ENCODE measurements at regions not wholly inside any gene's neighbourhood (a gene's known extent, or its start where the extent isn't known, plus 50 kb on each side); places are given as distances from the start of the nearest gene placed in this dataset.

DNA sequence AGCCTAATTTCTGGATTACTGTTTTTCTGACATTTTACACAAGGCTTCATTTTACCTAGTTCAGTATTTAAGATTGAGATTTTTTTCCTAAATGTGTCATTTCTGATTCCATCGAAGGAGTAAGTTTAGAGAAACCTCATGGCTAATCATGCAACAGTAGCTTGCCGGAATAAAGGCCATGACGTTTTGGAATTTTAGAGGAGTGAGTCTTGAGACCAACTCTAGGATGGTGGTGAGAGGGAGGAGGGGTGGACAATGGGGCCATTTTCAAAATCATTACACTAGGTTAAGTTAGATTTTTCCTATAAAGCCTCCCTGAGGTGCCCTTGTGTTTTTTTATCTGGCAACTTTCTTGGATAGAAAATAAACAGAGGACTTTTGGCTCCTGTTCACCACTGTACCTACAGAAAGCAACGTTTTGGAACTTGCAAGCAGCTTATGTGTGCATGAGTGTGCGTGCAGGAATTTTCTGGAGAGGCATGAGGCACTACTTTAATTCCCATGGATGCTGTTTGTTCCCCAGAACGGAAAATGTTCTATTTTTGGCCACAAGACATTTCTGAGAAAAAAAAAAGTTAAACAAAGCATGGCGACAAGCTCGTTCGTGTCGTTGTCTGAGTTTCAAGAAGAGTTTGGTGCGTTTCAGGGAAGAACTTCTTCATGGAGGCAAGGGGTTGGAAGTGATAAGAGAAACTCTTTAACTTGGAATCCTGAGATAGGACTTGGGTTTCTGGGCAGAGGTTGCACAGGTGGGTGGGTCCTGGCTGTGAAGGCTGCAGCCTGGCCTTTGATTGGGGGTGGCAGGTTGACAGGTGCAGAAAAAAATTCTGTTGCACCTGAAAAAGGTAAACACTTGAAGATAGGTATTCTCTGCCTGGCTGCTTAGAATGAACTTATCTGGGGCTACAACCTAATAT lies 178.1 kb downstream of the PTEN start:
- Mint-ChIP-seq H3K27me3 (ENCODE audit: insufficient read depth, unreplicated experiment) (no peaks in the 10 kb centered on the region), H3K4me1 (ENCODE audit: low read depth, unreplicated experiment) (peaks cover 7% of the 10 kb centered on the region), H3K9me3 (ENCODE audit: unreplicated experiment) (no peaks in the 10 kb centered on the region), H3K36me3 (ENCODE audit: insufficient read depth, unreplicated experiment) (no peaks in the 10 kb centered on the region), H3K4me3 (ENCODE audit: unreplicated experiment) (no peak overlapping the region), H3K27ac (ENCODE audit: unreplicated experiment) (no peak overlapping the region)
- no peak overlapping the region for H3K4me3 ChIP-seq (ENCODE audit: low read depth, low read length)
- DNase-seq: peak in 1 of 2 experiments; percentile 10
- BruUV-seq (replicated peaks): no TSS peak
- peaks cover 4% of the 10 kb centered on the region; the same call in 1 of the 2 replicates for H3K4me1 ChIP-seq
- H3K27me3 ChIP-seq (replicated peaks; ENCODE audit: control insufficient read depth, insufficient read depth, low read length): no peaks in the 10 kb centered on the region
- H3K9me3 ChIP-seq: no peaks in the 10 kb centered on the region; the same call in none of the 2 replicates
- no peaks in the 10 kb centered on the region for H3K36me3 ChIP-seq (ENCODE audit: control insufficient read depth, insufficient read depth, low read length)
- CTCF ChIA-PET: no interaction called here
- intact Hi-C loops (cut with micrococcal nuclease; ENCODE audit: unreplicated experiment): no loop called here
- TF ChIP-seq, protein P1, sequence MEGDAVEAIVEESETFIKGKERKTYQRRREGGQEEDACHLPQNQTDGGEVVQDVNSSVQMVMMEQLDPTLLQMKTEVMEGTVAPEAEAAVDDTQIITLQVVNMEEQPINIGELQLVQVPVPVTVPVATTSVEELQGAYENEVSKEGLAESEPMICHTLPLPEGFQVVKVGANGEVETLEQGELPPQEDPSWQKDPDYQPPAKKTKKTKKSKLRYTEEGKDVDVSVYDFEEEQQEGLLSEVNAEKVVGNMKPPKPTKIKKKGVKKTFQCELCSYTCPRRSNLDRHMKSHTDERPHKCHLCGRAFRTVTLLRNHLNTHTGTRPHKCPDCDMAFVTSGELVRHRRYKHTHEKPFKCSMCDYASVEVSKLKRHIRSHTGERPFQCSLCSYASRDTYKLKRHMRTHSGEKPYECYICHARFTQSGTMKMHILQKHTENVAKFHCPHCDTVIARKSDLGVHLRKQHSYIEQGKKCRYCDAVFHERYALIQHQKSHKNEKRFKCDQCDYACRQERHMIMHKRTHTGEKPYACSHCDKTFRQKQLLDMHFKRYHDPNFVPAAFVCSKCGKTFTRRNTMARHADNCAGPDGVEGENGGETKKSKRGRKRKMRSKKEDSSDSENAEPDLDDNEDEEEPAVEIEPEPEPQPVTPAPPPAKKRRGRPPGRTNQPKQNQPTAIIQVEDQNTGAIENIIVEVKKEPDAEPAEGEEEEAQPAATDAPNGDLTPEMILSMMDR (IDR thresholded peaks at IDR 0.05; ENCODE audit: insufficient read depth in 1 of 2, low read depth in 1 of 2, low read length in 1 of 2, severe bottlenecking in 1 of 2, unreplicated experiment in 1 of 2): no peak
- POLR2A ChIA-PET: no interaction called here

DNA sequence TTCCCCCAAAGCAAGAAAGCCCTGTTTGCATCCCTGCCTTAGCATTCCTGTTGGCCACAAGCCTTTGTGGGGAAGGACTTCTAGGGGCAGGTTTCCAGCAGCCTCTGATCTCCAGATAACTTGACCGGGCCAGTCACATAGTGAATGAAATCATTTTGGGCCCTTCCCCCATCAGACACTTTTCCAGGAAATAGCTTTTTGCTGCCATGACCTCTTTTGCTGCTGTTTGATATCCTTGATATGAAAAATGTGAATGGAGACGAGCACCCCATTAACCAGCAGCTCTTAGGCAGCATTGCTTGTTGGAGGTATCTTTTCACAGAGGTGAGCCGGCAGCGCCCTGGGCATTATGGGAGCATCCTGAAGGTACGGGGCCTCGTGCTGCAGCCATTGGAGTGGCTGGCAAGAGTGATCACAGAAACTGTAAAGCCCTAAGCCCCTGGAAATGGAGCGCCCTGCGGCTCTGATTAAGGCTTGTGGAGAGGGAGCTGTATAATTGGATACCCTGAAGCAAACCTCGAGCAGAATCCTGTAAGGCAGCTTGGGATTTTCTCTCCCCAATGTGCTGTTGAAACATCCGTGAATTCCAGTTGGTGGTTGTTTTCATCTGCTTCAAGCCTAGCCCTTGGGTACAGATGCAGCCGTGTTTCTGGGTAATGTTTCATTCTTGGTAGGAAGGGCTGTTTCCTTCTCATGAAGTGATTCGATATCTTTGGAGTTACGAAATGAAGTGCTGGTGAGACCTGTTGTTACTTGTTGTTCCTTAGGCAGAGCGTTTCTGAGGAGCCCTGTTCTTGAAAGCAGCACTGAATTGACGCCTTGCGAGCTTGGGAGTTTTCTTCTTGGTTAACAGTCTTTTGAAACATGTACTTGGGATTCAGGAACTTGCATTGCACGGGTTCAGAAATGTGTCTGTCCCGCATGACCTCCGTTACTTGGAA lies 179.0 kb downstream of the PTEN start:
- TF ChIP-seq, protein P1 (IDR thresholded peaks at IDR 0.05; ENCODE audit: insufficient read depth in 1 of 2, low read depth in 1 of 2, low read length in 1 of 2, severe bottlenecking in 1 of 2, unreplicated experiment in 1 of 2): no peak
- no peak overlapping the region for H3K4me3 ChIP-seq (ENCODE audit: low read depth, low read length)
- Mint-ChIP-seq H3K36me3 (ENCODE audit: insufficient read depth, unreplicated experiment) (no peaks in the 10 kb centered on the region), H3K27ac (ENCODE audit: unreplicated experiment) (peak overlapping the region; percentile 12), H3K4me3 (ENCODE audit: unreplicated experiment) (no peak overlapping the region), H3K4me1 (ENCODE audit: low read depth, unreplicated experiment) (peaks cover 7% of the 10 kb centered on the region), H3K27me3 (ENCODE audit: insufficient read depth, unreplicated experiment) (no peaks in the 10 kb centered on the region), H3K9me3 (ENCODE audit: unreplicated experiment) (no peaks in the 10 kb centered on the region)
- DNase-seq: no peak
- H3K36me3 ChIP-seq (ENCODE audit: control insufficient read depth, insufficient read depth, low read length): no peaks in the 10 kb centered on the region
- ChIA-PET CTCF (no interaction called here), POLR2A (no interaction called here)
- peaks cover 4% of the 10 kb centered on the region; the same call in 1 of the 2 replicates for H3K4me1 ChIP-seq
- no peaks in the 10 kb centered on the region for H3K27me3 ChIP-seq (replicated peaks; ENCODE audit: control insufficient read depth, insufficient read depth, low read length)
- H3K9me3 ChIP-seq: no peaks in the 10 kb centered on the region; the same call in 1 of the 2 replicates
- BruUV-seq (replicated peaks): no TSS peak
- intact Hi-C loops (cut with micrococcal nuclease; ENCODE audit: unreplicated experiment): no loop called here

DNA sequence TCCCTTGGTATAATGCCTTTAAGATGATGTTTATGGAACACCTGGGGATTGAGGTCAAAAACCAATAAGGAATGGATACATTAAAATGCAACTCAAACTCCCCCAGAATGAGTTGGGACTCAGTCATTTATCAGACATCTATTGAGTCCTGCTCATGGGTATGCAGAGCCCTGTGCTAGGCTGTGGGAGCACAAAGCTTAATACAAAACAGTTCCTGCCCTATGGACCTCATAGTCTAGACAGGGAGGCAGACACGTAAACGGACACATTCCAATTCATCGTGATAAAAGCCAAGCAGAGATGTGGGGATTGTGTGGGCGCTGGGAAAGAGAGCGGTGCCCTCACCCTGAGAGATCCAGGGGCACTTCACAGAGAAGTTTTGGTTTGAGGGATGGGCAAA lies 181.7 kb downstream of the PTEN start:
- Mint-ChIP-seq H3K27me3 (ENCODE audit: insufficient read depth, unreplicated experiment) (no peaks in the 10 kb centered on the region), H3K4me3 (ENCODE audit: unreplicated experiment) (no peak overlapping the region), H3K27ac (ENCODE audit: unreplicated experiment) (no peak overlapping the region), H3K4me1 (ENCODE audit: low read depth, unreplicated experiment) (peaks cover 7% of the 10 kb centered on the region), H3K9me3 (ENCODE audit: unreplicated experiment) (no peaks in the 10 kb centered on the region), H3K36me3 (ENCODE audit: insufficient read depth, unreplicated experiment) (no peaks in the 10 kb centered on the region)
- H3K36me3 ChIP-seq (ENCODE audit: control insufficient read depth, insufficient read depth, low read length): no peaks in the 10 kb centered on the region
- H3K4me3 ChIP-seq (ENCODE audit: low read depth, low read length): no peak overlapping the region
- DNase-seq: no peak
- H3K27me3 ChIP-seq (replicated peaks; ENCODE audit: control insufficient read depth, insufficient read depth, low read length): no peaks in the 10 kb centered on the region
- intact Hi-C loops (cut with micrococcal nuclease; ENCODE audit: unreplicated experiment): no loop called here
- BruUV-seq (replicated peaks): no TSS peak
- H3K4me1 ChIP-seq: peaks cover 4% of the 10 kb centered on the region; the same call in 1 of the 2 replicates
- POLR2A ChIA-PET: no interaction called here
- CTCF ChIA-PET: no interaction called here
- TF ChIP-seq, protein P1 (IDR thresholded peaks at IDR 0.05; ENCODE audit: insufficient read depth in 1 of 2, low read depth in 1 of 2, low read length in 1 of 2, severe bottlenecking in 1 of 2, unreplicated experiment in 1 of 2): no peak
- no peaks in the 10 kb centered on the region for H3K9me3 ChIP-seq
